LNCaP clone FGC (cell line): ENCODE measurements at regions not wholly inside any gene's neighbourhood (a gene's known extent, or its start where the extent isn't known, plus 50 kb on each side); places are given as distances from the start of the nearest gene placed in this dataset.
A peak's percentile ranks its signal among the peaks of the same experiment; 100 is the strongest.

ENCODE experiments used
- DNase-seq: peaks from one replicate; pipeline ENCODE4 v3.0.0-alpha.2; 2011; ENCODE audit warnings: low read depth
- H3K4me3 ChIP-seq: 2 replicates; pipeline ENCODE4 v1.5.1; 2011; ENCODE audit warnings: mild to moderate bottlenecking, low read depth, low read length, control low read depth
- CTCF ChIP-seq: IDR thresholded peaks from 2 replicates; pipeline ENCODE4 v1.5.1; 2012; ENCODE audit warnings: mild to moderate bottlenecking; ENCODE audit not compliant: control insufficient read depth, insufficient read depth; ENCODE audit errors: extremely low read depth

GRCh38 chr15:38065721-38066345, 131.4 kb downstream of the TMCO5A start:
- peak; percentile 26 for DNase-seq
- no peak for TF ChIP-seq CTCF
- H3K4me3 ChIP-seq, result no peak overlapping the region

- no peak for DNase-seq
- no peak for TF ChIP-seq CTCF
Measured at GRCh38 chr15:38066612-38067011, 132.2 kb downstream of the TMCO5A start.

GRCh38 chr15:38068626-38069391, 134.4 kb downstream of the TMCO5A start:
- H3K4me3 ChIP-seq, result no peak overlapping the region
- TF ChIP-seq CTCF, result no peak
- no peak for DNase-seq

More at GRCh38 chr15:38066612-38067011, 132.2 kb downstream of the TMCO5A start:
- no peak overlapping the region for H3K4me3 ChIP-seq

GRCh38 chr15:38069511-38070011, 135.1 kb downstream of the TMCO5A start:
- no peak for DNase-seq
- no peak for TF ChIP-seq CTCF
- H3K4me3 ChIP-seq, result no peak overlapping the region

GRCh38 chr15:38070778-38071177, 136.3 kb downstream of the TMCO5A start:
- DNase-seq, result no peak
- no peak for TF ChIP-seq CTCF
- H3K4me3 ChIP-seq, result no peak overlapping the region

GRCh38 chr15:38071211-38071972, 137.0 kb downstream of the TMCO5A start:
- H3K4me3 ChIP-seq, result no peak overlapping the region
- no peak for DNase-seq
- TF ChIP-seq CTCF, result no peak
